ENCODE measurements at regions not wholly inside any gene's neighbourhood (a gene's known extent, or its start where the extent isn't known, plus 50 kb on each side); places are given as distances from the start of the nearest gene placed in this dataset.
A peak's percentile ranks its signal among the peaks of the same experiment; 100 is the strongest.

GRCh38 chr6:137702791-137703424 lies 164.2 kb upstream of the TNFAIP3 start:
- intact Hi-C loops (cut with DNase I) = loop anchor here (5.0 kb wide), 1 partner anchor 244 kb away; no protein-coding TSS in a partner anchor
- TF ChIP-seq POLR2A (IDR thresholded peaks at IDR 0.05) (no peak), CTCF (IDR thresholded peaks at IDR 0.05) (no peak)

DNA sequence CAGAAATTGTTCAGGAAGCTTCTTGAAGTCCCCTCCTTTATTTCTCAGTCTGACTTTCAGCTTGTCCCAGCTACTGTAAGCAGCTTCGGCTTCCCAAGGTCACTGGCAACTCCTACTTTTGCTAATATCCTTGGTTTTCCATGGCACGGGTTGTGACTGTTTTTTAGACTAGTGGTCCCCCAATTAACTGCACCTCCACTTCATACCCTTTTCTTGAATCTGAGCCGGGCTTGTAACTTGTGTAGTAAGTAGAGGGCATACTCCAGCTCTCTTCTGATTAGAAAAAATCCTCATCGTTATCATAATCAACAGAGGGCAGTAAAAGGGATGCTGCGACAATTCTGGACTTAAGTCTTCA lies 162.3 kb upstream of the TNFAIP3 start:
- H3K27ac ChIP-seq = no peak overlapping the region
- DNase-seq = no peak
- intact Hi-C loops (cut with DNase I) = loop anchor here (5.0 kb wide), 2 partner anchors 243 to 403 kb away; partner anchors contain the start of gene PERP

More at GRCh38 chr6:137702791-137703424, 164.2 kb upstream of the TNFAIP3 start:
- H3K36me3 ChIP-seq = no peaks in the 10 kb centered on the region
- H3K27ac ChIP-seq = no peak overlapping the region
- no peak for DNase-seq
- H3K9me3 ChIP-seq = no peaks in the 10 kb centered on the region
- H3K4me1 ChIP-seq = peaks cover 0 to 7% of the 10 kb centered on the region in 2 donors
- WGBS, 2 donors = 95 to 97% methylated on average over 1 of the region's 1 CpG
- no peak overlapping the region for H3K4me3 ChIP-seq (replicated peaks in 1 of 3)
- no peaks in the 10 kb centered on the region for H3K27me3 ChIP-seq

DNA sequence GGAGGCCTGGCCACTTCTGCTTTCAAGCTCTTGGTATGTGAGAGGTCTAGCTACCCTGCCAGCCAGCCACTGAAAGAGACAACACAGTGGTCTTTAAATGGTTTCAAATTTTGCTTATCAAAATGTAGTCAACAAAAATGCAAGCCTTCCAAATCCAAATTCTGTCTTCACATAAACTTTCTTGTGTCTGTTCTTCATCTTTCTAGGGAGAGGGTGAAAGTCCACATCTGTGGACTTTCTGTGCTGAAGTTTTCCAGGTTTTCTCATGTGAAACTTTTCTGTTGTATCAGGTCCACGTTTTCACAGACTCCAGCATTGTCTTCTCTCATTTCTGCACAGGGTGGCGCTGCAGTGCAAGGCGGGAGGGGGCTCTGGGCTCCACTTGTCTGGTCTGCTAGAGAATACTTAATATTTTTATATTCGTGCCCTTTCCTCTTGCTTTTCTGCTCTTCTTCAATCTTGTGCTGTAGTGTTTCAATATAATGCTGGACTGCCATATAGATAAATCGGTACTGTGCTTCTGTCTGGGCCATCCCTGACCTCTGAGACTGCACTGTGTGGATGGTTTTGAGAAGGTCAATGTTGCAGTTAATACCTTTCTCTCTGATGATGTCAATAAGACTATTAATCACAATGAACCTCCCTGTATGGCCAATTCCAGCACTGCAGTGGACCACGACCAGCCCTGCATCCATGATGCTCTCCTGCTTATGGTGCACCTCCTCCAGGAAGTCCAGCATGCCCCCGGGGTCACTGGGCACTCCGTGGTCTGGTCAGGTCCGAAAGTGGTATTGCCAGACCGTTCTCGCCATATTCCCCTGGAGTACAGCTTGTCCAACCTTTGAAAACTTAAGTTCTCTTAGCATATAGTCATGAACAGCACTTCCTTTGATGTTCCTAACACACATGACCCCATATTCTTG lies 161.6 kb upstream of the TNFAIP3 start:
- intact Hi-C loops (cut with DNase I) = loop anchor here (5.0 kb wide), 1 partner anchor 402 kb away; the partner anchor contains the start of gene PERP
- TF ChIP-seq POLR2A (IDR thresholded peaks at IDR 0.05) (no peak), CTCF (IDR thresholded peaks at IDR 0.05) (peak in 5 of 6 experiments; percentile 42 to 76 (median 73))
- H3K9me3 ChIP-seq = no peaks in the 10 kb centered on the region
- H3K36me3 ChIP-seq = no peaks in the 10 kb centered on the region
- H3K27me3 ChIP-seq = no peaks in the 10 kb centered on the region
- peaks cover 0 to 14% of the 10 kb centered on the region in 2 donors for H3K4me1 ChIP-seq
- DNase-seq = peak; percentile 52 to 67
- 47% methylated on average over 11 of the region's 11 CpGs for WGBS, 2 donors
- H3K27ac ChIP-seq = no peak overlapping the region
- no peak overlapping the region for H3K4me3 ChIP-seq (replicated peaks in 1 of 3)

More for the DNA sequence above, 162.3 kb upstream of the TNFAIP3 start:
- 47 to 55% methylated on average over 5 of the region's 5 CpGs for WGBS, 2 donors
- no peaks in the 10 kb centered on the region for H3K36me3 ChIP-seq
- no peaks in the 10 kb centered on the region for H3K27me3 ChIP-seq
- peaks cover 0 to 14% of the 10 kb centered on the region in 2 donors for H3K4me1 ChIP-seq
- H3K9me3 ChIP-seq = no peaks in the 10 kb centered on the region
- H3K4me3 ChIP-seq (replicated peaks in 1 of 3) = no peak overlapping the region
- TF ChIP-seq CTCF (IDR thresholded peaks at IDR 0.05) (no peak), POLR2A (IDR thresholded peaks at IDR 0.05) (no peak)

- no peaks in the 10 kb centered on the region for H3K9me3 ChIP-seq
- H3K27ac ChIP-seq = no peak overlapping the region
- peaks cover 0 to 14% of the 10 kb centered on the region in 2 donors for H3K4me1 ChIP-seq
- intact Hi-C loops (cut with DNase I) = loop anchor here (5.0 kb wide), 1 partner anchor 401 kb away; the partner anchor contains the start of gene PERP
- DNase-seq = no peak
- no peaks in the 10 kb centered on the region for H3K27me3 ChIP-seq
- H3K4me3 ChIP-seq (replicated peaks in 1 of 3) = no peak overlapping the region
- no peak for TF ChIP-seq CTCF (IDR thresholded peaks at IDR 0.05)
- 70 to 75% methylated on average over 10 of the region's 10 CpGs for WGBS, 2 donors
- no peaks in the 10 kb centered on the region for H3K36me3 ChIP-seq
Observed at GRCh38 chr6:137706083-137706750, 160.8 kb upstream of the TNFAIP3 start.
